Tibial nerve (tissue), 4 donors: ENCODE measurements at regions not wholly inside any gene's neighbourhood (a gene's known extent, or its start where the extent isn't known, plus 50 kb on each side); places are given as distances from the start of the nearest gene placed in this dataset.

Experiments
- CTCF ChIP-seq, 5 experiments: fragments of 200-600 bp in 3 of 5; fragments of 450-650 bp in 2 of 5; sonication (generic) in 3 of 5; IDR thresholded peaks; one replicate each; pipeline ENCODE4 v1.5.1; 2016 to 2019; ENCODE audit warnings: antibody characterized with exemption in 5 of 5, mild to moderate bottlenecking in 3 of 5, moderate library complexity in 2 of 5
- EP300 ChIP-seq, 2 donors: sonication (generic); formaldehyde crosslinking; IDR thresholded peaks; one replicate each; pipeline ENCODE4 v1.6.1; 2017; ENCODE audit warnings: antibody characterized with exemption in 2 of 2, mild to moderate bottlenecking in 1 of 2

GRCh38 chr1:201766131-201766866 lies 62.7 kb upstream of the IPO9 start:
- TF ChIP-seq EP300 (IDR thresholded peaks at IDR 0.05) = peak in 1 of 2 donors; percentile 89
- no peak for TF ChIP-seq CTCF (IDR thresholded peaks at IDR 0.05)
